ENCODE measurements at regions not wholly inside any gene's neighbourhood (a gene's known extent, or its start where the extent isn't known, plus 50 kb on each side); places are given as distances from the start of the nearest gene placed in this dataset.

DNA sequence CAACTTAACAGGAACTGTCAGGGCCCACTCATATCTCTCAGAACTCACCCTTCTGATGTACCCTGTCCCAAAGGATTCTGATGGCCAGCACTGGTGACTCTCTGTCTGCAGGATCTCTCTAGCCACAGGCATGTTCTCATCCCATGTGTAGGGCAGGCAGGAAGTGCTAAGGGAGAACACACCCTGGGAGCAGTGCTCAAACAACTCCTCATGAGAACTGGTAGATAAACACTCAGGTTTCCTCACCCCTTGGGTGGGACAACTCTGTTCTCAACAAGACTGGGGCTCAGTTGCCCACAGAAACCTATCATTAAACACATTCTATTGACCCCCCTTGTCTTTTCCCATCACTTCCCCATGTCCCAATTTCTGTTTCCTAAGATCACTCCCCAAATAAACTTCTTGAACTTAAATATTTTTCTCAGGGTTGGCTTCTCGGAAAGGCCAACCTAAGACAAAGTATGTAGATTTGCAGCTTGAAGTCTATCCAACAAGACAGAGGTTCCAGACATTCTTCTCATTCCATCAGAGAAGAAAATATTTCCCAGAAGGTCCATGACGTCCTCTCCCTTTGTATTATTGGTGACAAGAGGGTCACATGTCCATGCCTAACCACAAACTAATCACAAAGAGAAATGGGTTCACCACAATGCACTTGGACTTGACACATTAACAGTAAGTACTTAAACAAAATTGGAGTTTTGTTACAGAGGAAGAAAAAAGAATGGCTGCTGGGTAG is 276.6 kb upstream of the GADL1 start:
- no peak for TF ChIP-seq MAFK (IDR thresholded peaks at IDR 0.05; ENCODE audit: partially characterized antibody)
- TF ChIP-seq CTCF (IDR thresholded peaks at IDR 0.05) = no peak
- TF ChIP-seq RCOR1 (IDR thresholded peaks at IDR 0.05; ENCODE audit: low read depth, low read length) = no peak
- TF ChIP-seq, protein P1, sequence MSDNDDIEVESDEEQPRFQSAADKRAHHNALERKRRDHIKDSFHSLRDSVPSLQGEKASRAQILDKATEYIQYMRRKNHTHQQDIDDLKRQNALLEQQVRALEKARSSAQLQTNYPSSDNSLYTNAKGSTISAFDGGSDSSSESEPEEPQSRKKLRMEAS (IDR thresholded peaks at IDR 0.05) = no peak
- TF ChIP-seq HOXA7 (CRISPR knock-in tag; IDR thresholded peaks at IDR 0.05) = no peak
- TF ChIP-seq JUN (IDR thresholded peaks at IDR 0.05) = no peak
- no peak for TF ChIP-seq REST (IDR thresholded peaks at IDR 0.05)
- no peak for TF ChIP-seq TP53 (CRISPR knock-in tag; IDR thresholded peaks at IDR 0.05)
- TF ChIP-seq RAD21 (conservative IDR thresholded peaks at IDR 0.05 in 1 of 2, IDR thresholded peaks at IDR 0.05 in 1 of 2) = no peak
- TF ChIP-seq POLR2AphosphoS2 (conservative IDR thresholded peaks at IDR 0.05; ENCODE audit: low read length) = no peak

All from A549 (cell line).